HUES48 (cell line): ENCODE measurements at regions not wholly inside any gene's neighbourhood (a gene's known extent, or its start where the extent isn't known, plus 50 kb on each side); places are given as distances from the start of the nearest gene placed in this dataset.

Experiments
- H3K27ac ChIP-seq: one replicate; pipeline ENCODE4 v1.7.0; 2013; ENCODE audit warnings: low read depth, low read length, inconsistent platforms
- H3K27me3 ChIP-seq: 2 replicates; pipeline ENCODE4 v1.6.1; 2013; ENCODE audit warnings: mild to moderate bottlenecking, low read length; ENCODE audit not compliant: control insufficient read depth, insufficient read depth
- H3K36me3 ChIP-seq: 2 replicates; pipeline ENCODE4 v1.6.1; 2013; ENCODE audit warnings: low read length; ENCODE audit not compliant: control insufficient read depth, insufficient read depth
- H3K4me1 ChIP-seq: 2 replicates; pipeline ENCODE4 v1.6.1; 2013; ENCODE audit warnings: mild to moderate bottlenecking, low read length; ENCODE audit not compliant: control insufficient read depth, insufficient read depth
- H3K4me3 ChIP-seq: 2 replicates; pipeline ENCODE4 v1.5.1; 2013; ENCODE audit warnings: mild to moderate bottlenecking, low read depth, low read length
- H3K9ac ChIP-seq: 2 replicates; pipeline ENCODE4 v1.6.1; 2013; ENCODE audit warnings: mild to moderate bottlenecking, low read depth, low read length, moderate library complexity
- H3K9me3 ChIP-seq: 2 replicates; pipeline ENCODE4 v1.6.1; 2013; ENCODE audit warnings: low read length; ENCODE audit not compliant: control insufficient read depth, insufficient read depth

GRCh38 chr10:120111628-120112027 is 219.1 kb downstream of the SEC23IP start:
- Histone ChIP-seq H3K36me3 (no peaks in the 10 kb centered on the region), H3K27me3 (no peaks in the 10 kb centered on the region), H3K4me3 (no peak overlapping the region), H3K9me3 (no peaks in the 10 kb centered on the region), H3K4me1 (no peaks in the 10 kb centered on the region), H3K9ac (no peak overlapping the region), H3K27ac (no peak overlapping the region)

GRCh38 chr10:120112809-120113208 is 220.3 kb downstream of the SEC23IP start:
- Histone ChIP-seq H3K4me3 (no peak overlapping the region), H3K4me1 (no peaks in the 10 kb centered on the region), H3K9ac (no peak overlapping the region), H3K9me3 (no peaks in the 10 kb centered on the region), H3K27ac (no peak overlapping the region), H3K27me3 (no peaks in the 10 kb centered on the region), H3K36me3 (no peaks in the 10 kb centered on the region)

- no peaks in the 10 kb centered on the region for H3K9me3 ChIP-seq
- H3K4me1 ChIP-seq: no peaks in the 10 kb centered on the region
- no peaks in the 10 kb centered on the region for H3K36me3 ChIP-seq
- H3K27ac ChIP-seq: no peak overlapping the region
- H3K4me3 ChIP-seq: no peak overlapping the region
- H3K9ac ChIP-seq: no peak overlapping the region
- no peaks in the 10 kb centered on the region for H3K27me3 ChIP-seq
Observed at GRCh38 chr10:120115959-120116358, 223.4 kb downstream of the SEC23IP start.

GRCh38 chr10:120121768-120122167 is 229.2 kb downstream of the SEC23IP start:
- Histone ChIP-seq H3K4me3 (no peak overlapping the region), H3K27ac (no peak overlapping the region), H3K9ac (no peak overlapping the region), H3K4me1 (0 out of 2 replicates have a peak, but pooled peaks cover 3% of the 10 kb centered on the region), H3K9me3 (no peaks in the 10 kb centered on the region), H3K27me3 (no peaks in the 10 kb centered on the region), H3K36me3 (no peaks in the 10 kb centered on the region)

GRCh38 chr10:120131183-120131582 is 238.7 kb downstream of the SEC23IP start:
- Histone ChIP-seq H3K36me3 (no peaks in the 10 kb centered on the region), H3K27ac (no peak overlapping the region), H3K9me3 (no peaks in the 10 kb centered on the region), H3K4me3 (no peak overlapping the region), H3K4me1 (peaks cover 21% of the 10 kb centered on the region), H3K9ac (no peak overlapping the region), H3K27me3 (no peaks in the 10 kb centered on the region)

GRCh38 chr10:120132811-120133210 is 240.3 kb downstream of the SEC23IP start:
- peaks cover 9% of the 10 kb centered on the region for H3K4me1 ChIP-seq
- no peak overlapping the region for H3K4me3 ChIP-seq
- no peaks in the 10 kb centered on the region for H3K9me3 ChIP-seq
- H3K27ac ChIP-seq: no peak overlapping the region
- H3K9ac ChIP-seq: no peak overlapping the region
- no peaks in the 10 kb centered on the region for H3K27me3 ChIP-seq
- no peaks in the 10 kb centered on the region for H3K36me3 ChIP-seq

GRCh38 chr10:120138689-120139088 is 246.2 kb downstream of the SEC23IP start:
- Histone ChIP-seq H3K27ac (no peak overlapping the region), H3K9ac (no peak overlapping the region), H3K4me1 (peaks cover 7% of the 10 kb centered on the region; the same call in 1 of the 2 replicates), H3K36me3 (no peaks in the 10 kb centered on the region), H3K27me3 (no peaks in the 10 kb centered on the region), H3K9me3 (0 out of 2 replicates have a peak, but pooled peaks cover 2% of the 10 kb centered on the region), H3K4me3 (no peak overlapping the region)

- Histone ChIP-seq H3K4me3 (no peak overlapping the region), H3K27me3 (no peaks in the 10 kb centered on the region), H3K9me3 (no peaks in the 10 kb centered on the region), H3K9ac (no peak overlapping the region), H3K4me1 (no peaks in the 10 kb centered on the region), H3K27ac (no peak overlapping the region), H3K36me3 (no peaks in the 10 kb centered on the region)
Observed at GRCh38 chr10:120145107-120145506, 252.6 kb downstream of the SEC23IP start.

- no peak overlapping the region for H3K9ac ChIP-seq
- no peaks in the 10 kb centered on the region for H3K9me3 ChIP-seq
- no peak overlapping the region for H3K4me3 ChIP-seq
- H3K27ac ChIP-seq: no peak overlapping the region
- no peaks in the 10 kb centered on the region for H3K36me3 ChIP-seq
- no peaks in the 10 kb centered on the region for H3K27me3 ChIP-seq
- no peaks in the 10 kb centered on the region for H3K4me1 ChIP-seq
Observed at GRCh38 chr10:120156614-120157274, 264.2 kb downstream of the SEC23IP start.

- Histone ChIP-seq H3K4me3 (no peak overlapping the region), H3K9me3 (no peaks in the 10 kb centered on the region), H3K4me1 (no peaks in the 10 kb centered on the region), H3K36me3 (no peaks in the 10 kb centered on the region), H3K27me3 (no peaks in the 10 kb centered on the region), H3K9ac (no peak overlapping the region), H3K27ac (no peak overlapping the region)
Observed at GRCh38 chr10:120161111-120161510, 268.6 kb downstream of the SEC23IP start.

- no peak overlapping the region for H3K27ac ChIP-seq
- no peaks in the 10 kb centered on the region for H3K4me1 ChIP-seq
- H3K9ac ChIP-seq: no peak overlapping the region
- H3K27me3 ChIP-seq: no peaks in the 10 kb centered on the region
- no peak overlapping the region for H3K4me3 ChIP-seq
- no peaks in the 10 kb centered on the region for H3K9me3 ChIP-seq
- no peaks in the 10 kb centered on the region for H3K36me3 ChIP-seq
Observed at GRCh38 chr10:120162471-120162870, 269.9 kb downstream of the SEC23IP start.
